ENCODE measurements at regions not wholly inside any gene's neighbourhood (a gene's known extent, or its start where the extent isn't known, plus 50 kb on each side); places are given as distances from the start of the nearest gene placed in this dataset.

GRCh38 chr3:166519443-166519842 is 682.2 kb upstream of the BCHE start:
- TF ChIP-seq, protein P1, sequence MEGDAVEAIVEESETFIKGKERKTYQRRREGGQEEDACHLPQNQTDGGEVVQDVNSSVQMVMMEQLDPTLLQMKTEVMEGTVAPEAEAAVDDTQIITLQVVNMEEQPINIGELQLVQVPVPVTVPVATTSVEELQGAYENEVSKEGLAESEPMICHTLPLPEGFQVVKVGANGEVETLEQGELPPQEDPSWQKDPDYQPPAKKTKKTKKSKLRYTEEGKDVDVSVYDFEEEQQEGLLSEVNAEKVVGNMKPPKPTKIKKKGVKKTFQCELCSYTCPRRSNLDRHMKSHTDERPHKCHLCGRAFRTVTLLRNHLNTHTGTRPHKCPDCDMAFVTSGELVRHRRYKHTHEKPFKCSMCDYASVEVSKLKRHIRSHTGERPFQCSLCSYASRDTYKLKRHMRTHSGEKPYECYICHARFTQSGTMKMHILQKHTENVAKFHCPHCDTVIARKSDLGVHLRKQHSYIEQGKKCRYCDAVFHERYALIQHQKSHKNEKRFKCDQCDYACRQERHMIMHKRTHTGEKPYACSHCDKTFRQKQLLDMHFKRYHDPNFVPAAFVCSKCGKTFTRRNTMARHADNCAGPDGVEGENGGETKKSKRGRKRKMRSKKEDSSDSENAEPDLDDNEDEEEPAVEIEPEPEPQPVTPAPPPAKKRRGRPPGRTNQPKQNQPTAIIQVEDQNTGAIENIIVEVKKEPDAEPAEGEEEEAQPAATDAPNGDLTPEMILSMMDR (IDR thresholded peaks at IDR 0.05; ENCODE audit: low read depth, low read length, poor library complexity, severe bottlenecking) = no peak
- TF ChIP-seq EZH2phosphoT487 (IDR thresholded peaks at IDR 0.05; ENCODE audit: borderline replicate concordance, low read length) = no peak
